HG02973 (cell line): ENCODE measurements at regions not wholly inside any gene's neighbourhood (a gene's known extent, or its start where the extent isn't known, plus 50 kb on each side); places are given as distances from the start of the nearest gene placed in this dataset.
"Not testable (repeated sequence)": the region's sequence is repeated elsewhere in the genome, so short reads cannot be mapped to it uniquely, and the experiment has no call there.

Experiments
- ATAC-seq: cut with Tn5 transposase; IDR thresholded peaks from one replicate; pipeline ENCODE4 v1.9.1; 2021; ENCODE audit warnings: moderate library complexity; ENCODE audit not compliant: unreplicated experiment

DNA sequence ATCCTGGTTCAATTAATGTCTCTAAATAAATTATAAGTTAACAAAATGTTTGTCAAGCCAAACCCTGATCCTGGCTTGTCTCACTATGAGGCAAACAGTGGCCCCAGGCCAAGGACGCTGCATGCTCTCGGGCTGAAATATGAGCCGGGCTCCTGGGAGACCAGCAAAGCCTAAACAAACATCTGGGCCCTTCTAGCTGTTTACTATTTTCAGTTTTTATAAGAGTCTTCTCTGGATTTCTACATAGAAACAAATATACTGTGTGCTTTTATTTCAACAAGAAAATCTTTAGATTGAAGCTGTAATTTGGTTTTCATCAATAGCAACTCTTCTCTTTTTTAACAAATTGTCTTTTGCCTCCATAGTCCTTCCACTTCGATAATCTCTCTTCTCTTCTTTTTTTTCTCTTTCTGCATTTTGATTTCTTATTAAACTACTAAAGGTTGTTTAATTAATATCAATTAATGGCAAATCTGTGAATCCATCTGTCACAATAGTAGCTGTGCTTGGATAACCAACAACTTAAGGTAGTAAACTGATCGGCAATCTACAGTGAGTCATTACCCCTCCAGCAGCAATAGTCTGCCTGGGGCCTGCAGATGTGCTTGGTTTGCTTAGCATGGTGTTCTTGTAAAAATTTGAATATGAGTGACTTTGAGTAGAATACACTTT lies 83.3 kb upstream of the DNAJC1 start:
- ATAC-seq = no peak

- not testable (repeated sequence) for ATAC-seq
Measured at GRCh38 chr10:22079921-22080320, 76.4 kb upstream of the DNAJC1 start.

DNA sequence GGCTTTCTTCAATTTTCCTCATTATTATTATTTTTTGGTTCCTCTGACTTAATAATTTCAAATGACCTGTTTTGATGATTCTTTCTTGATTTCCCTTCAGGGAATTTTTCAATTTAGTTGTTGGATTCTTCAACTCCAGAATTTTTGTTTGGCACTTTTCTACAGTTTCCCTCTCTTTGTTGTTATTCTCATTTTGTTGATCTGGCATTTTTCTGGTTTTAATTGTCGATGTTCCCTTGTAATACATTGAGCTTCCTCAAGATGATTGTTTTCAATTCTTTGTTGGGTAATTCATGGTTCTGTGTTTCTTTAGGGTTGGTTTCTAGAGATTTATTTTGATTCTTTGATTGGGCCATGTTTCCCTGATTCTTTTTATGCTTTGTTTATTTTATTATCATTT lies 67.8 kb upstream of the DNAJC1 start:
- no peak for ATAC-seq

DNA sequence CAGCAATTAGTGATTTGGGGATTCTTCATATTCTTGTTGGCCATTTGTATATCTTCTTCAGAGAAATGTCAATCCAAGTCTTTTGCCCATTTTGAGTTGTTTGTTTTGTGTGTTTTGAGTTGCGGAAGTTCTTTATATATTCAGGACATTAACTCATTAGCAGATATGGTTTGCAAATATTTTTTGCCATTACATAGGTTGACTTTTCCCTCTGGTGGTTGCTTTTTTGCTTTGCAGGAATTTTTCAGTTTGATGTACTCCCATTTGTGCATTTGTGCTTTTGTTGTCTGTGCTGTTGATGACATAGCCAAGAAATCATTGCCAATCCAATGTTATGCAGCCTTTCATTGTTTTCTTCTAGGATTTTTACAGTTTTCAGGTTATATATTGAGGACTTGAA lies 63.6 kb upstream of the DNAJC1 start:
- ATAC-seq = no peak

DNA sequence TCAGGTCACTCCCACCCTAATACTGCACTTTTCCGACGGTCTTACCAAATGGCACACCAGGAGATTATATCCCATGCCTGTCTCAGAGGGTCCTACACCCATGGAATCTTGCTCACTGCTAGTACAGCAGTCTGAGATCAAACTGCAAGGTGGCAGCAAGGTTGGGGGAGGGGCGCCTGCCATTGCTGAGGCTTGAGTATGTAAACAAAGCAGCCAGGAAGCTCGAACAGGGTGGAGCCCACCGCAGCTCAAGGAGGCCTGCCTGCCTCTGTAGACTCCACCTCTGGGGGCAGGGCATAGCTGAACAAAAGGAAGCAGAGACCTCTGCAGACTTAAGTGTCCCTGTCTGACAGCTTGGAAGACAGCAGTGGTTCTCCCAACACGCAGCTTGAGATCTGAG lies 57.5 kb upstream of the DNAJC1 start:
- ATAC-seq = not testable (repeated sequence)

DNA sequence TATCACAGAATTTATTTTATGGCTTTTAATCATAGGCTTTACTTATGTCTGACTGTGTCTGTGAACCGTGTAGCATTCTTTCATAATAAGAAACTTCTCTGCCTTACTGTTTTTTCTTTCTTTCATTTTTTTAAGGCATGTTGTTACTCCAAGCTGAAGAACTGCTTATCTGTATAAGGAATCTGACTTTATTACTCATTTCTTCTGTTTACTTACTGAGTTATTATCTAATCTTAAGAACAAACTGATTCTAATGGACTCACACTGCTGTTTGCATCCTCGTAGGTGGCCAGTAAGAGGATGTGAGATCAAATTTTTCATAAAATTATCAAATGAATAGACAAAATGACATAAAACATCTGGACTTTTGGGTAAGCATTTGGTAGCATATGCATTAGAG lies 54.7 kb upstream of the DNAJC1 start:
- ATAC-seq = no peak

GRCh38 chr10:22054961-22055360 lies 51.4 kb upstream of the DNAJC1 start:
- ATAC-seq = no peak
